K562 (cell line): ENCODE measurements at regions not wholly inside any gene's neighbourhood (a gene's known extent, or its start where the extent isn't known, plus 50 kb on each side); places are given as distances from the start of the nearest gene placed in this dataset.

ENCODE experiments used
- ATAC-seq: fragments of 200-7000 bp; cut with Tn5 transposase; 3 replicates; pipeline ENCODE4 v1.9.1; 2020; ENCODE audit warnings: moderate library complexity
- BruUV-seq: library from RNA; stranded (reverse); fragments of 400-500 nt; replicated peaks from 2 replicates; lab custom pipeline; 2021; lab: Mats Ljungman, UMichigan
- CTCF ChIA-PET: fragments of 300-600 bp; formaldehyde crosslinking; extraction: SDS; loops from one replicate; lab custom pipeline; 2021; ENCODE audit warnings: low intra/inter-chr PET ratio; lab: Yijun Ruan, JAX
- POLR2A ChIA-PET: fragments of 300-600, 350-650 bp; sonication (Branson Sonifier 250); formaldehyde crosslinking; extraction: SDS; loops from one replicate; lab custom pipeline; 2021; ENCODE audit warnings: antibody characterized with exemption, inconsistent platforms; lab: Yijun Ruan, JAX
- DNase-seq, 4 experiments: peaks; one replicate each; pipeline versions ENCODE4 v3.0.0 to v3.0.0-alpha.2; 2011 to 2018; ENCODE audit warnings: low spot score in 3 of 4, mixed read lengths in 3 of 4; ENCODE audit errors: extremely low read depth in 1 of 4
- FAIRE-seq: peaks from 2 replicates; lab custom pipeline; 2011; peaks lifted over from hg19 to GRCh38; lab: Jason Lieb, UNC
- H2AFZ ChIP-seq: 2 replicates; pipeline ENCODE4 v1.6.0; 2011; ENCODE audit warnings: low read depth, low read length, control low read depth, inconsistent platforms
- H3K27ac ChIP-seq: fragments of 200-600 bp; 3 replicates; pipeline ENCODE4 v1.8.0; 2011; ENCODE audit warnings: low read depth, mild to moderate bottlenecking, control low read depth, inconsistent platforms, low read length, moderate library complexity, mixed read lengths; ENCODE audit errors: extremely low read depth
- H3K27me3 ChIP-seq, 2 experiments: fragments of 300-600 bp in 1 of 2; 2 replicates in 1 of 2; 3 replicates in 1 of 2; pipeline versions ENCODE4 v1.6.0 to v1.8.0; 2011; ENCODE audit warnings: inconsistent platforms in 2 of 2, low read length in 2 of 2, mild to moderate bottlenecking in 1 of 2, mixed read lengths in 1 of 2, moderate library complexity in 1 of 2; ENCODE audit not compliant: control insufficient read depth in 2 of 2, insufficient read depth in 2 of 2
- H3K36me3 ChIP-seq: fragments of 300-600 bp; 3 replicates; pipeline ENCODE4 v1.8.0; 2011; ENCODE audit warnings: mild to moderate bottlenecking, low read length, inconsistent platforms; ENCODE audit not compliant: control insufficient read depth, insufficient read depth
- H3K4me1 ChIP-seq, 2 experiments: fragments of 200-600 bp in 1 of 2; replicated peaks in 1 of 2; 2 replicates in 1 of 2; 3 replicates in 1 of 2; pipeline versions ENCODE4 v1.5.1 to v1.8.0; 2011; ENCODE audit warnings: inconsistent platforms in 2 of 2, low read length in 2 of 2, mild to moderate bottlenecking in 1 of 2, mixed read lengths in 1 of 2, moderate library complexity in 1 of 2; ENCODE audit not compliant: control insufficient read depth in 2 of 2, insufficient read depth in 2 of 2
- H3K4me2 ChIP-seq: 2 replicates; pipeline ENCODE4 v1.6.1; 2011; ENCODE audit warnings: low read length, control low read depth, inconsistent platforms, mixed read lengths; ENCODE audit not compliant: insufficient read depth
- H3K4me3 ChIP-seq: fragments of 200-600 bp; sonication (generic), shearing (Covaris generic); 2 replicates; pipeline ENCODE4 v1.5.1; 2016; ENCODE audit warnings: control low read depth, inconsistent platforms
- H3K79me2 ChIP-seq: fragments of 200-600 bp; 3 replicates; pipeline ENCODE4 v1.8.0; 2011; ENCODE audit warnings: low read length, inconsistent platforms; ENCODE audit not compliant: control insufficient read depth, insufficient read depth
- H3K9ac ChIP-seq, 2 experiments: 2 replicates each; pipeline versions ENCODE4 v1.6.0 to v1.6.1; 2011; ENCODE audit warnings: low read depth in 2 of 2, low read length in 2 of 2, control low read depth in 1 of 2, inconsistent platforms in 1 of 2, mild to moderate bottlenecking in 1 of 2, mixed read lengths in 1 of 2; ENCODE audit not compliant: insufficient read depth in 1 of 2
- H3K9me1 ChIP-seq: one replicate; pipeline ENCODE4 v1.6.0; 2011; ENCODE audit warnings: inconsistent platforms, mild to moderate bottlenecking, low read length, moderate library complexity; ENCODE audit not compliant: control insufficient read depth, insufficient read depth
- H3K9me3 ChIP-seq: replicated peaks from 2 replicates; pipeline ENCODE4 v1.5.1; 2011; ENCODE audit warnings: low read depth, low read length, inconsistent platforms; ENCODE audit not compliant: control insufficient read depth, insufficient read depth
- H4K20me1 ChIP-seq: replicated peaks from 2 replicates; pipeline ENCODE4 v1.6.1; 2011; ENCODE audit warnings: low read length, inconsistent platforms, mixed read lengths; ENCODE audit not compliant: control insufficient read depth, insufficient read depth
- BRF1 ChIP-seq: IDR thresholded peaks from 3 replicates; pipeline ENCODE4 v1.6.1; 2011; ENCODE audit warnings: borderline replicate concordance, mild to moderate bottlenecking; ENCODE audit not compliant: insufficient read length; ENCODE audit errors: extremely low read depth
- CBX2 ChIP-seq: fragments of 200-600 bp; sonication (generic); IDR thresholded peaks from one replicate; pipeline ENCODE4 v1.6.1; 2012; ENCODE audit warnings: mild to moderate bottlenecking, low read length, inconsistent platforms; ENCODE audit not compliant: insufficient read depth, poor library complexity, severe bottlenecking
- ELF2 ChIP-seq: fragments of 250-450 bp; sonication (Bioruptor Pico); IDR thresholded peaks from 2 replicates; pipeline ENCODE4 v1.5.0; 2021; ENCODE audit warnings: mild to moderate bottlenecking
- ESRRB ChIP-seq: fragments of 250-450 bp; sonication (Bioruptor Pico); IDR thresholded peaks from 2 replicates; pipeline ENCODE4 v1.5.0; 2020; ENCODE audit warnings: mild to moderate bottlenecking, moderate library complexity, borderline replicate concordance
- EZH2 ChIP-seq: IDR thresholded peaks from 2 replicates; pipeline ENCODE4 v1.6.1; 2012; ENCODE audit warnings: low read depth, mild to moderate bottlenecking, inconsistent platforms, low read length, borderline replicate concordance
- FOXA3 ChIP-seq, 2 experiments: fragments of 450-650 bp in 1 of 2; sonication (generic) in 1 of 2; formaldehyde crosslinking; IDR thresholded peaks in 1 of 2; conservative IDR thresholded peaks in 1 of 2; 2 replicates each; pipeline versions ENCODE4 v1.4.0 to v1.8.0; 2020 to 2022; ENCODE audit warnings: mild to moderate bottlenecking in 2 of 2, missing genetic modification reagents in 1 of 2
- MEIS2 ChIP-seq: fragments of 450-650 bp; IDR thresholded peaks from 2 replicates; pipeline ENCODE4 v1.6.1; 2014; ENCODE audit warnings: mild to moderate bottlenecking; ENCODE audit not compliant: partially characterized antibody
- NFIC ChIP-seq: fragments of 450-650 bp; IDR thresholded peaks from 2 replicates; pipeline ENCODE4 v1.6.1; 2017; ENCODE audit warnings: mild to moderate bottlenecking, inconsistent platforms
- NR2C1 ChIP-seq, 2 experiments: fragments of 450-650 bp; IDR thresholded peaks; 2 replicates each; pipeline ENCODE4 v1.6.1; 2017; ENCODE audit warnings: mild to moderate bottlenecking in 2 of 2, antibody characterized with exemption in 1 of 2, inconsistent platforms in 1 of 2, missing compliant biosample characterization in 1 of 2, missing genetic modification characterization in 1 of 2
- PTTG1 ChIP-seq: fragments of 450-650 bp; IDR thresholded peaks from 2 replicates; pipeline ENCODE4 v1.6.1; 2016; ENCODE audit warnings: low read depth, mild to moderate bottlenecking, missing genetic modification characterization, missing compliant biosample characterization
- SMAD3 ChIP-seq: fragments of 450-650 bp; formaldehyde crosslinking; conservative IDR thresholded peaks from 2 replicates; pipeline ENCODE4 v1.4.0; 2020; ENCODE audit warnings: mild to moderate bottlenecking
- SREBF1 ChIP-seq: fragments of 150-350 bp; IDR thresholded peaks from 2 replicates; pipeline ENCODE4 v1.6.1; 2014; ENCODE audit warnings: antibody characterized with exemption, low read depth, low read length, borderline replicate concordance
- SRSF9 ChIP-seq: fragments of 200-400 bp; formaldehyde crosslinking; IDR thresholded peaks from 2 replicates; pipeline ENCODE4 v1.6.1; 2017; ENCODE audit warnings: low read depth, low read length, borderline replicate concordance
- STAT5B ChIP-seq: fragments of 250-450 bp; sonication (Bioruptor Pico); IDR thresholded peaks from 2 replicates; pipeline ENCODE4 v1.8.0; 2021; ENCODE audit warnings: mild to moderate bottlenecking, inconsistent platforms
- ZNF699 ChIP-seq: fragments of 250-450 bp; sonication (Bioruptor Pico); IDR thresholded peaks from 2 replicates; pipeline ENCODE4 v1.8.0; 2021; ENCODE audit warnings: mild to moderate bottlenecking, moderate library complexity; ENCODE audit not compliant: insufficient replicate concordance
- WGBS: fragments of 100-300 bp; shearing (Covaris generic); methylation state at CpG from one replicate; pipeline ENCODE4 v1.1.6; 2016; ENCODE audit warnings: low coverage, mixed read lengths; ENCODE audit not compliant: insufficient coverage; ENCODE audit errors: missing lambda C conversion rate; 5-methylcytosine and 5-hydroxymethylcytosine counted together
- in situ Hi-C: fragments of 300-500 bp; cut with MboI; formaldehyde crosslinking; loops from 4 replicates; pipeline ENCODE4 v1.15.0; 2018; ENCODE audit warnings: inconsistent platforms, mixed read lengths
- intact Hi-C: fragments of 100-400 bp; cut with micrococcal nuclease; formaldehyde crosslinking; loops from 2 replicates; pipeline ENCODE4 v1.14.2; 2022
- TF ChIP-seq, protein P1 (sequence below): fragments of 450-650 bp; formaldehyde crosslinking; IDR thresholded peaks from 2 replicates; pipeline ENCODE4 v1.4.0; 2022; ENCODE audit warnings: mild to moderate bottlenecking, moderate library complexity
- TF ChIP-seq, protein P2 (sequence below): fragments of 250-450 bp; sonication (Bioruptor Pico); IDR thresholded peaks from 2 replicates; pipeline ENCODE4 v1.4.0; 2020; ENCODE audit warnings: mild to moderate bottlenecking
- TF ChIP-seq, protein P3 (sequence below): fragments of 250-450 bp; sonication (Bioruptor Pico); IDR thresholded peaks from 2 replicates; pipeline ENCODE4 v1.4.0; 2020; ENCODE audit warnings: mild to moderate bottlenecking, moderate library complexity

DNA sequence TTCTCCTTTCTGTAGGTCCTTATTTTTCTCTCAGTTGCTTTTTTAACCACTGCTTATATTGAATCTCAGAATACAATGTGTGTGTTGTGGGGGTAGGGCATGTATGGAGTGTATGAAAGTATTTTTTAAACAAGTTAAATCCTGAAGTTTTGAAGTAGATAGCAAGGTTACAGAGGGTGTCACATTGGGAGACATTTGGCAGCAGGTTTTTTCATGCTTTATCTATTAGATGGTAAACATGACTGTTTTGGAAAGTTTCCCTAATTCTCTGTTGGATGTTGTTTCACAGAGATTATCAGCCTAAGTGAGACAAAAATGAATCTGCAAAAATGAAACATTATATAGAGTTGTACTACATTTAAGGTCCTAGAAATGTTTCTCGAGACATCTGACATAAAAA lies 190.6 kb upstream of the ARPP21 start:
- Histone ChIP-seq H3K79me2 (no peaks in the 10 kb centered on the region), H3K4me1 (no peaks in the 10 kb centered on the region), H4K20me1 (no peaks in the 10 kb centered on the region), H3K27ac (no peak overlapping the region), H3K4me2 (no peak overlapping the region), H2AFZ (no peak overlapping the region), H3K36me3 (no peaks in the 10 kb centered on the region), H3K4me3 (no peak overlapping the region), H3K9me3 (peaks cover 3% of the 10 kb centered on the region; the same call in 1 of the 2 replicates), H3K9me1 (no peaks in the 10 kb centered on the region), H3K9ac (no peak overlapping the region), H3K27me3 (no peaks in the 10 kb centered on the region)
- FAIRE-seq = no peak
- 0% methylated on average over 1 of the region's 1 CpG for WGBS
- POLR2A ChIA-PET = no interaction called here
- ATAC-seq = no peak
- CTCF ChIA-PET = no interaction called here
- intact Hi-C loops (no loop called here), in situ Hi-C loops (no loop called here)
- DNase-seq = no peak
- no TSS peak for BruUV-seq
- no peak for TF ChIP-seq NR2C1 (IDR thresholded peaks at IDR 0.05)
- TF ChIP-seq NR2C1 (tag; IDR thresholded peaks at IDR 0.05) = no peak
- TF ChIP-seq STAT5B (CRISPR knock-in tag) = no peak
- no peak for TF ChIP-seq ZNF699
- no peak for TF ChIP-seq ESRRB (CRISPR knock-in tag)
- TF ChIP-seq MEIS2 = no peak
- TF ChIP-seq, protein P1, sequence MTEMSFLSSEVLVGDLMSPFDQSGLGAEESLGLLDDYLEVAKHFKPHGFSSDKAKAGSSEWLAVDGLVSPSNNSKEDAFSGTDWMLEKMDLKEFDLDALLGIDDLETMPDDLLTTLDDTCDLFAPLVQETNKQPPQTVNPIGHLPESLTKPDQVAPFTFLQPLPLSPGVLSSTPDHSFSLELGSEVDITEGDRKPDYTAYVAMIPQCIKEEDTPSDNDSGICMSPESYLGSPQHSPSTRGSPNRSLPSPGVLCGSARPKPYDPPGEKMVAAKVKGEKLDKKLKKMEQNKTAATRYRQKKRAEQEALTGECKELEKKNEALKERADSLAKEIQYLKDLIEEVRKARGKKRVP (CRISPR knock-in tag) = no peak
- TF ChIP-seq SMAD3 (CRISPR knock-in tag) = no peak
- no peak for TF ChIP-seq ELF2 (CRISPR knock-in tag)
- TF ChIP-seq, protein P2, sequence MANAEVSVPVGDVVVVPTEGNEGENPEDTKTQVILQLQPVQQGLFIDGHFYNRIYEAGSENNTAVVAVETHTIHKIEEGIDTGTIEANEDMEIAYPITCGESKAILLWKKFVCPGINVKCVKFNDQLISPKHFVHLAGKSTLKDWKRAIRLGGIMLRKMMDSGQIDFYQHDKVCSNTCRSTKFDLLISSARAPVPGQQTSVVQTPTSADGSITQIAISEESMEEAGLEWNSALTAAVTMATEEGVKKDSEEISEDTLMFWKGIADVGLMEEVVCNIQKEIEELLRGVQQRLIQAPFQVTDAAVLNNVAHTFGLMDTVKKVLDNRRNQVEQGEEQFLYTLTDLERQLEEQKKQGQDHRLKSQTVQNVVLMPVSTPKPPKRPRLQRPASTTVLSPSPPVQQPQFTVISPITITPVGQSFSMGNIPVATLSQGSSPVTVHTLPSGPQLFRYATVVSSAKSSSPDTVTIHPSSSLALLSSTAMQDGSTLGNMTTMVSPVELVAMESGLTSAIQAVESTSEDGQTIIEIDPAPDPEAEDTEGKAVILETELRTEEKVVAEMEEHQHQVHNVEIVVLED (CRISPR knock-in tag) = no peak
- no peak for TF ChIP-seq CBX2
- TF ChIP-seq, protein P3, sequence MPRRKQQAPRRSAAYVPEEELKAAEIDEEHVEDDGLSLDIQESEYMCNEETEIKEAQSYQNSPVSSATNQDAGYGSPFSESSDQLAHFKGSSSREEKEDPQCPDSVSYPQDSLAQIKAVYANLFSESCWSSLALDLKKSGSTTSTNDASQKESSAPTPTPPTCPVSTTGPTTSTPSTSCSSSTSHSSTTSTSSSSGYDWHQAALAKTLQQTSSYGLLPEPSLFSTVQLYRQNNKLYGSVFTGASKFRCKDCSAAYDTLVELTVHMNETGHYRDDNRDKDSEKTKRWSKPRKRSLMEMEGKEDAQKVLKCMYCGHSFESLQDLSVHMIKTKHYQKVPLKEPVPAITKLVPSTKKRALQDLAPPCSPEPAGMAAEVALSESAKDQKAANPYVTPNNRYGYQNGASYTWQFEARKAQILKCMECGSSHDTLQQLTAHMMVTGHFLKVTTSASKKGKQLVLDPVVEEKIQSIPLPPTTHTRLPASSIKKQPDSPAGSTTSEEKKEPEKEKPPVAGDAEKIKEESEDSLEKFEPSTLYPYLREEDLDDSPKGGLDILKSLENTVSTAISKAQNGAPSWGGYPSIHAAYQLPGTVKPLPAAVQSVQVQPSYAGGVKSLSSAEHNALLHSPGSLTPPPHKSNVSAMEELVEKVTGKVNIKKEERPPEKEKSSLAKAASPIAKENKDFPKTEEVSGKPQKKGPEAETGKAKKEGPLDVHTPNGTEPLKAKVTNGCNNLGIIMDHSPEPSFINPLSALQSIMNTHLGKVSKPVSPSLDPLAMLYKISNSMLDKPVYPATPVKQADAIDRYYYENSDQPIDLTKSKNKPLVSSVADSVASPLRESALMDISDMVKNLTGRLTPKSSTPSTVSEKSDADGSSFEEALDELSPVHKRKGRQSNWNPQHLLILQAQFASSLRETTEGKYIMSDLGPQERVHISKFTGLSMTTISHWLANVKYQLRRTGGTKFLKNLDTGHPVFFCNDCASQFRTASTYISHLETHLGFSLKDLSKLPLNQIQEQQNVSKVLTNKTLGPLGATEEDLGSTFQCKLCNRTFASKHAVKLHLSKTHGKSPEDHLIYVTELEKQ (CRISPR knock-in tag) = no peak
- TF ChIP-seq PTTG1 = no peak
- TF ChIP-seq NFIC = no peak
- no peak for TF ChIP-seq FOXA3 (CRISPR knock-in tag; conservative IDR thresholded peaks at IDR 0.05 in 1 of 2, IDR thresholded peaks at IDR 0.05 in 1 of 2)
- no peak for TF ChIP-seq SREBF1
- TF ChIP-seq EZH2 = no peak
- no peak for TF ChIP-seq SRSF9
- no peak for TF ChIP-seq BRF1
